ENCODE measurements at regions not wholly inside any gene's neighbourhood (a gene's known extent, or its start where the extent isn't known, plus 50 kb on each side); places are given as distances from the start of the nearest gene placed in this dataset.

GRCh38 chr10:23978317-23978716, 230.6 kb upstream of the KIAA1217 start:
- TF ChIP-seq EZH2 (IDR thresholded peaks at IDR 0.05; ENCODE audit: low read length, unreplicated experiment) (no peak), CTCF (conservative IDR thresholded peaks at IDR 0.05; ENCODE audit: low read depth, low read length) (no peak), EZH2phosphoT487 (IDR thresholded peaks at IDR 0.05; ENCODE audit: borderline replicate concordance, low read length) (no peak)
